GM18499 (cell line): ENCODE measurements at regions not wholly inside any gene's neighbourhood (a gene's known extent, or its start where the extent isn't known, plus 50 kb on each side); places are given as distances from the start of the nearest gene placed in this dataset.
"Not testable (repeated sequence)": the region's sequence is repeated elsewhere in the genome, so short reads cannot be mapped to it uniquely, and the experiment has no call there.

Source experiments
- ATAC-seq: cut with Tn5 transposase; IDR thresholded peaks from one replicate; pipeline ENCODE4 v1.9.1; 2021; ENCODE audit warnings: moderate number of reproducible peaks; ENCODE audit not compliant: insufficient read depth, unreplicated experiment

DNA sequence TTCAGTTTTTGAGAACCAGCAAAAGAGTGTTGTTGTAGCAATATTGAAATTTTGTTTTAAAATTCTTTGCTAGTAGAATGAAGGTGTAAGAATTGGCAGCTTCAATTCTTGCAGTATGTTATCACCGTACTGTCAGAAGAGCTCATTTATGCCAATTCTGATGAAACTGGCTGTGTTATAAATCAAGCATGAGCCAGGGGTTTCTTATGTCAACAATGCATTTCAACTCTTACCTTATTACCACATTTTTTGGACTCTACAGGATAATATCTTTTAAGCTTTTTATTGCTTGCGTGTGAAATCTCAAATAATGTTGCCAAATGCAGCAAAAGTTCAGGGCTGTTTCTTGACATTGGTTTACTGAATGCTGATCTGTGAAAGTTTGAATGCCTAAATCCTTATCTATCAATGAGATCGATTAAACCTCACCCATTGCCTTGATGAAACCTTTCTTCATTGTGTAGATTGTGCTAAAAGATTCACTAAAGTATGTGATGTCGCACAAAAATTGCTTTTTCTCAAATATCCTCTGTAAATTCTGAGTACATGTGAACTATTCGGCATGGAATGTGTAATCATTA, 1389.3 kb upstream of the ZEB2 start:
- no peak for ATAC-seq

GRCh38 chr2:145906354-145906753, 1386.4 kb upstream of the ZEB2 start:
- no peak for ATAC-seq

DNA sequence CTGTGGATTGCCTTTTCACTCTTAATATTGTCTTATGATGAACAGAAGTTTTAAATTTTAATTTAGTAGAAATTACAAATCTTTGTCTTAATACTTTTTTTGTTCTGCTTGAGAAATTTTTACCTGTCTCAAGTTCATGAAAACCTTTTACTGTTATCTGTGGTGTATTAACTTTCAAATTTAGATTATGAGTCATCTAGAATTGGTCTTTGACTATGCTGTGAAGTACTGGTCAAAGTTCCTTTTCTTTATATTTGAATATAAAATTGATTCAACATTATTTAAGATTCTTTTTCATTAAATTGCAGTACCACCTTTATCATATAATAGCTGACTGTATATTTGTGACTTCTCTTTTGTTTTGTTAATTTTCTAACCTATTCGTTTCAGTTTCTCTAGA, 1385.5 kb upstream of the ZEB2 start:
- ATAC-seq: no peak

- no peak for ATAC-seq
Observed at GRCh38 chr2:145897151-145897550, 1377.2 kb upstream of the ZEB2 start.

- no peak for ATAC-seq
Observed at GRCh38 chr2:145887915-145888314, 1368.0 kb upstream of the ZEB2 start.

DNA sequence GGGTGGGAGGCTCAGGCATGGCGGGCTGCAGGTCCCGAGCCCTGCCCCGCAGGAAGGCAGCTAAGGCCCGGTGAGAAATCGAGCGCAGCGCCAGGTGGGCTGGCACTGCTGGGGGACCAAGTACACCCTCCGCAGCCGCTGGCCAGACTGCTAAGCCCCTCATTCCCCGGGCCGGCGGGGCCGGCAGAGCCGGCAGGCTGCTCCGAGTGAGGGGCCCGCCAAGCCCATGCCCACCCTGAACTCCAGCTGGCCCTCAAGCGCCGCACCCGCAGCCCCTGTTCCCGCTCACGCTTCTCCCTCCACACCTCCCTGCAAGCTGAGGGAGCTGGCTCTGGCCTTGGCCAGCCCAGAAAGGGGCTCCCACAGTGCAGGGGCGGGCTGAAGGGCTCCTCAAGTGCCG, 1361.1 kb upstream of the ZEB2 start:
- ATAC-seq: not testable (repeated sequence)

DNA sequence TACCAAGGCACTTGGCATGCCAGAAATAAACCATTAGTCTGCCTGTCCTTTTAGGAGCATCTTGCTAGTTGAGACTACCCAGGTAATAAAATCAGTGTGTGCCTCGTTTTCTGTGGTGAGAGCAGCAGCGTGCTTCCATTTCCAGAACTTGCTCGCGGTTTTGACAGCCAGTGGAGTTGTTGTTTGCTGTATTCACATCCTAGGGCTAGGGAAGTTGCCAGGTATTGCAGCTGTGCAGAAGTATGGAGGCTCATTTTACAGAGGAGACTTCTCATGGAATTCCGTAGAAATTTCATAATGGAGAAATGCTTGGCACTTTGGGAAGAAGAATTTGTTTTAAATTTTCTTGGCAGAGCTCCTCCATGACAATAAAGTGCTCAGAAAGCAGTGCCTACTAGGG, 1355.1 kb upstream of the ZEB2 start:
- no peak for ATAC-seq

- ATAC-seq: no peak
Observed at GRCh38 chr2:145874466-145874865, 1354.5 kb upstream of the ZEB2 start.

GRCh38 chr2:145864501-145864900, 1344.6 kb upstream of the ZEB2 start:
- no peak for ATAC-seq

GRCh38 chr2:145861940-145862339, 1342.0 kb upstream of the ZEB2 start:
- ATAC-seq: no peak

DNA sequence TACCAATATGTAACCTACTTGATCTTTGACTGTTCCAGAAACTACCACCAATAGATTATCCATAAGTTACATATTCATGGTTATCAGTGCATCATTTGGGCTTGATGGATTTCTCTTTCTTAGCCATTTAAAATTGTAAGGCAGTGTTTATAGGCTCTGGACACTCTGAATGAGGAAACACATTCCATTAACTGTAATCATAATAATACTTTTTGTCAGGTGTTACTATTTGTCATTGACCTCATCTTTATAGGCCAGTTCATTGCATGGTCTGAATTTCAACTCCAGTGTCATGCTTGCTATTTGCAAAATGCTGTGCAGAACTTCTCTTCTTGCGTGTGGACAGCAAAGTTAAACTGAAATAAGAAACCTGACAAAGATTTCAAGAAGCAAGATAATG, 1340.2 kb upstream of the ZEB2 start:
- no peak for ATAC-seq

- ATAC-seq: no peak
Observed at GRCh38 chr2:145855142-145855541, 1335.2 kb upstream of the ZEB2 start.

- no peak for ATAC-seq
Observed at GRCh38 chr2:145854039-145854755, 1334.3 kb upstream of the ZEB2 start.

DNA sequence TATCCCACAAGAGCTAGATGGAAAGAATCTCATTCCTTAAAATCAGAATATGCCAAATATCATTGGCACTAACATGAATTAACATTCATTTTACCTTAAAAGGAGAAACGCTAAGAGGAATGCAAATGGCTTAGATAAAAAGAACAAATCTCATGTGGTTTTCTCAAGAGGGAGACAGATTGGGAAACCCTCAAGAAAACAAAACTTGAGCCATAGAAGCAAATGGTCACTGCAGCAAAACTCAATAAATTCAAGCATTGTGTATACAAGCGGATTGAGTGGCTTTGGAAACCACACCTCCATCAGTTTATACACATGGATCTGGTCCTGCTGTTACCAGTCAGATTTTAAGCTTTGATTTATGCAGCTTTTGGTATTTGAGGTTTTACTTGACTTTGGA, 1331.8 kb upstream of the ZEB2 start:
- ATAC-seq: no peak

- no peak for ATAC-seq
Observed at GRCh38 chr2:145849466-145849865, 1329.5 kb upstream of the ZEB2 start.

DNA sequence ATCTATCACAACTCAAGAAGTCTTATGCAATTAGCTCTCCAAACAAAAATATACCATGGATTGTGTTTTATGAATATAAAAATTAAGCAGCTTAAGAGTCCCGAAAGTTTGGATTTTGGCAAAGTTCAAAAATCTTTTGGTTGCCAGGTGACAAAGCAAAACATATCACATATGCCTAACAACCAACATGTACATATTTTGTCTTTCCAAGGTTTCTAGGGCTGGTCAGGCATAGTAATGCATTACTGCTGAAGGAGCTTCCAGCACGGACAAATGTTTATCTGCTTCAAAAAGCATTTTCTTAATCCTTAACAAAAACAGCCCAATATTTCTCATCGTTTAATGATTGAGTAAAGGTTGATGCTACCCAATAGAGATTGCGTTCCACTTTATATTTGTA, 1327.1 kb upstream of the ZEB2 start:
- no peak for ATAC-seq

DNA sequence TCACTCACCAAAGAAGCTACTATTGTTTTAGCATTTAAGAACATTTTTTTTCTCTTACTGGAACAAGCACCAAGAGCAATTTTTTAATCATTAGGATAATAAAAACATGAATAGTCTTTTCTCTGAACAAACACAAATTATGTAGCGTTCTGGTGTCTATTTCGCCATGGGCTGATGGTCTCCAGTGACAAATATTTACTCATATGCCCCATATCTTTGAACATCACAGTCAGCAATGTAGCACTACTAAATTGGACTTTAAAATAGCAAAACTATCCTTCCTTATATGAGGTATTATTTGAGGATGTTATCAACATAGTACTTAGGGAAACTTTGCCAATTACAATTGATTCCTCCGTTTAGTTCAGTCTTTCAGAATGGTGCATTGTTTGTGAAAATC, 1326.0 kb upstream of the ZEB2 start:
- no peak for ATAC-seq

- ATAC-seq: no peak
Observed at GRCh38 chr2:145845207-145845894, 1325.4 kb upstream of the ZEB2 start.

GRCh38 chr2:145841973-145842372, 1322.1 kb upstream of the ZEB2 start:
- no peak for ATAC-seq

GRCh38 chr2:145836986-145837385, 1317.1 kb upstream of the ZEB2 start:
- ATAC-seq: no peak

- ATAC-seq: no peak
Observed at GRCh38 chr2:145835665-145836064, 1315.7 kb upstream of the ZEB2 start.

DNA sequence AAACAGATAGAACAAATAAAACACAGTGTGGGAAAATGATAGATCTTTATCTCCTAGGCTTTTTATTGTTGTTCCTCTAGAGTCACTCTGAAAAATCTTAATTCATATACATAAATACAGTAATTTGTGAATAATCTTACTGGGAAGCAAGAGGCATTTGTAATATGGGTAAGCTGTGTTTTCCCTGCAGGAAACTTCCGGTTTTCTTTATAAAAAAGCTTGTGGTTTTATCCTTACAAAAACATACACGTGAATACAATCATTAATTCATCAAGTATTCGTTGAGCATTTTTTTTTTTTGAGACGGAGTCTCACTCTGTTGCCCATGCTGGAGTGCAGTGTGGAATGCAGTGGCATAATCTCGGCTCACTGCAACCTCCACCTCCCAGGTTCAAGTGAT, 1312.8 kb upstream of the ZEB2 start:
- ATAC-seq: no peak
